GM19193 (cell line): ENCODE measurements at regions not wholly inside any gene's neighbourhood (a gene's known extent, or its start where the extent isn't known, plus 50 kb on each side); places are given as distances from the start of the nearest gene placed in this dataset.

Source experiments
- POLR2A ChIP-seq: IDR thresholded peaks from 4 replicates; pipeline ENCODE4 v1.6.1; 2011; ENCODE audit not compliant: insufficient read depth, insufficient read length; ENCODE audit errors: extremely low read depth

- TF ChIP-seq POLR2A, result no peak
Measured at GRCh38 chr4:124509151-124509550, 203.4 kb downstream of the ANKRD50 start.

DNA sequence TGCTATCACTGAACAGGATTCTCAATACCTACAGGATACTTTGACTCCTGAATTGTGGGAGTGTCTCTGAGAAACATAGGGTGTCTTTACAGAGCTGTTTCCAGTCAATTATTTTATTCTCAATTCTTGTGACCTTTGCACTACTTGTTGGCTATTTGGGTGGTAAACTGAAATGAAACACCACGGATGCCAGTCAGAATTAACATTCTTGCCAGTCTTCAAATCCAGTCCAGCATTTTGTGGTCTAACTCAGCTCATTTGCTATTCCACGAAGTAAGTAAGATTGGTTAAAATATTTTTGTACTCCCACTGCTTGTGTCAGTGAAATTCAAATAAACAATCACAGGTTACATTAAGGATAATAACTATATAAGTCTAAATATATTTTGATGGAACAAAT, 197.9 kb downstream of the ANKRD50 start:
- TF ChIP-seq POLR2A, result no peak

DNA sequence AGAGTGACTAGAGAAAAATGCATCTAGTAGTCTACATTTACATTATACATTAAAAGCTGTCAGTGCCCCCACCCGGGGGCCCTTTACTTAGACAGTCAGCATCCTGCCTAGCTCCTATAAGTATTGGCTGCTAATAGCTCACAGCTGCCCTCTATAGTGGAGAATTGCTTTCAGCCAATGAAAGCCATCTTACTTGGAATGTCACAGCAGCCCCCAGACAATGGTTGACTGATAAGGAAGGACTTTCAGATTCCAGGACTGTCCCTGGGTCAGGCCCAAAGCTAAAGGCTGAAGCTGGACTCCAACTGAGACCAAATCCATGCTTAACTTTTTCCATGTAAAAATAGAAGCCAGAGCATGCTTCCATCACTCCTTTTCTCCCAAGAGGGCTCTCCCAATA, 196.9 kb downstream of the ANKRD50 start:
- no peak for TF ChIP-seq POLR2A

GRCh38 chr4:124519196-124519595, 193.3 kb downstream of the ANKRD50 start:
- no peak for TF ChIP-seq POLR2A

- no peak for TF ChIP-seq POLR2A
Measured at GRCh38 chr4:124523816-124524215, 188.7 kb downstream of the ANKRD50 start.

DNA sequence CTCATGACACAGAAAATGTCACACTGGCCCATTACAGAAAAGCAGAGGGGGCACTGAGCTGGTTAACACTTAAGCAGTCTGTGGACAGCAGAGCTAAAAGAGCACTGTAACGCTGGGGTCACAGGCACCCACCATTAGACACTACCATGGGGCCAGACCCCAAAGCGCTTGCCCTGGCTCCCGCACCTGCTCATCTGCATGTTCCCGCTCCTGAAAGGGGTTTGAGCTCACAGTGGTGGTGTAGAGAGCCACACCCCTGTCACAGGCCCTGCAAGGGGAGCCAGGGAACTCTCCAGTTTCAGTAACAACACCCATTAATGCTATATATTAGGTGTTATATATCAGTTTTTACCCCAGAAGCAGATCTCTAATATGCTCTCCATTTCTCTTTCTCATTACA, 187.0 kb downstream of the ANKRD50 start:
- no peak for TF ChIP-seq POLR2A

DNA sequence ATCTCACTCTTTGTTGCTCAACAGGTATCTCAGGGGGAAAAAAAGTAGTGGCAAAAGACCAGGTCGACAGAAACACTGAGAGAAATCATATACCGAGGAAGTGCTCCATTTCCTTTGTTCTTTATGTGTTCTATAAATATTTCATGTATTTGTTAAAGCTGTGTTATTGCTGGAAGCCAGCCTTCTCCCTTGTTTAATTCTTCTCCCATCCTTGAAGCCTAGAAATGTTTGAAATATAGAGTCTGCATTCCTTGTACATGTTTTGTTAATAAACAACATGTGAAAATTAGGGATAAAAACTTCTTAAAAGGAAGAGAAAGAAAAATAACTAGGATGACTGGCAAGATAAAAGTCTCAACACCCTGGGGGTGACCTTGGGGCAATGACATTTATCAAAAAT, 186.2 kb downstream of the ANKRD50 start:
- TF ChIP-seq POLR2A, result no peak

DNA sequence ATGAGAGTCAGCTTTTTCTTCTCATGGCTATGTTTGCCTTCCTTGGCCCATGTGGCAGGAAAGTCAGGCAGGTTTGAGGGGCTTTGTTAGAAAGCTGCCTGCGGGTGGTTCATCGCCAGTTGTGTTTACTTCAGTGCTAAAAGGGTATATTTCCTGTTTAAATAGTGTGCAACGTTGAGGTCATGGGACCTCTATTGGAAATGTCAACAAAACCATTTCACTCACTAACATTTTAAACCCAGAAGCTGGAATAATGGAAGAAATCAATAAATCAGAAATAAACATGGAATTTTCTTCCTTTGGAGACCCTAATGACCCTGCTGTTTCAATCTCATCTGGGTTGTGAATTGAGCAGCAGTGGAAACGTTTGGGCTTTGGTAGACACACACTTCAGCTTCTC, 185.8 kb downstream of the ANKRD50 start:
- TF ChIP-seq POLR2A, result no peak

GRCh38 chr4:124527364-124527763, 185.2 kb downstream of the ANKRD50 start:
- TF ChIP-seq POLR2A, result no peak

GRCh38 chr4:124529131-124529530, 183.4 kb downstream of the ANKRD50 start:
- TF ChIP-seq POLR2A, result no peak

- TF ChIP-seq POLR2A, result no peak
Measured at GRCh38 chr4:124530464-124531077, 182.0 kb downstream of the ANKRD50 start.

- TF ChIP-seq POLR2A, result no peak
Measured at GRCh38 chr4:124534131-124534530, 178.4 kb downstream of the ANKRD50 start.

DNA sequence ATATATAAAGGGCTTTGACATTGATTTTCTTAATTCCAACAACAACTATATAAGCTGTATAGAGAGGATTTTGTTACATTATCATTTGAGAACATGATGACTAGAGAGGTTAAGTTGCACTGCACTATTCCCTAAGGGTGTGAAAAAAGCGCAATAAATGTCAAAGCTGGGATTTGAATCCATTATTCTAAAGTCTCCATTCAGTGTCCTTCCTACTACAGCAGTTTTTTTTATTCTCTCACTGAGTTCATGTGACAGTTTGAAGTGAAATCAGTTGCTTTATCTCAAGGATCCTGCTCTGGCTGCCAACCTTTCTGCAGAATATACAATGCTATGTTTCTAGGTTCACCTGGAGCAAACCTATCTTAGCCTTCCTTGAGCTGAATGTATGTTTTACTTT, 177.5 kb downstream of the ANKRD50 start:
- TF ChIP-seq POLR2A, result no peak

- no peak for TF ChIP-seq POLR2A
Measured at GRCh38 chr4:124536946-124537345, 175.6 kb downstream of the ANKRD50 start.

GRCh38 chr4:124537971-124538370, 174.6 kb downstream of the ANKRD50 start:
- no peak for TF ChIP-seq POLR2A

GRCh38 chr4:124540014-124540413, 172.5 kb downstream of the ANKRD50 start:
- TF ChIP-seq POLR2A, result no peak
